ENCODE measurements at regions not wholly inside any gene's neighbourhood (a gene's known extent, or its start where the extent isn't known, plus 50 kb on each side); places are given as distances from the start of the nearest gene placed in this dataset.

DNA sequence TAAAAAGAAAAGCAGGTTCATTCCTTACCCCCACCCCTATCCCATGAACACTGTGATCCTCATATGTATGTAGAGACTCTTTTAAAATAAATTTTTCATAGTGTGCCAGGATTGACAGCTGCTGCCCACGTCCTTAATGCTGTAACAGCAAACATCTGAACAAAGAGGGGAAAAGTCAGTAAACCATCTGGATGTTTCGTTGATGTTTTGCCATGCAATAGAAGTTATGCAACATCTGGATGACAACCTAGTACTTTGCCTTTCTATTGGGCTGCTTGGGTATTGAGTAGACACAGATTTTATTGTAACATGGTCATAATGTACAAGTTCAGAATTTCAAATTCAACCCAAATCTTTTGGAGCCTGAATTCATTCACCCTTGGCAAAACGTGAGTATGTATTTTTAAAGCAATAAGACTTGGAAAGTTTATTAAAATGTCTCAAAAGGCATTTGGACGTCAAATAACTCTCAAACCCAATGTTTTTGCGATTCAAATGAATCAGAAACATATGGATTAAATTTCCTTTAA is 500.3 kb downstream of the DHX35 start:
- no peak overlapping the region for H3K27ac ChIP-seq (ENCODE audit: insufficient read depth, low read depth, low read length)
- H3K27me3 ChIP-seq (ENCODE audit: control insufficient read depth in 2 of 2, insufficient read depth in 2 of 2, low read length in 2 of 2): no peaks in the 10 kb centered on the region
- no peaks in the 10 kb centered on the region for H4K20me1 ChIP-seq (replicated peaks; ENCODE audit: control insufficient read depth, extremely low read depth, insufficient read depth, low read length)
- dilution Hi-C loops (cut with MboI; ENCODE audit: extremely low pct_ligation_motif_present, low sequenced_read_pairs): no loop called here
- no peaks in the 10 kb centered on the region for H3K9me3 ChIP-seq (replicated peaks; ENCODE audit: control insufficient read depth, insufficient read depth, low read length)
- H3K4me2 ChIP-seq (ENCODE audit: insufficient read depth, low read length): no peak overlapping the region
- ChIA-PET POLR2A (no interaction called here), CTCF (no interaction called here)
- DNase-seq (ENCODE audit: low read depth, low spot score): no peak
- no TSS peak for BruUV-seq (replicated peaks)
- intact Hi-C loops (cut with micrococcal nuclease): no loop called here
- H3K79me2 ChIP-seq (ENCODE audit: control insufficient read depth, insufficient read depth, low read length): no peaks in the 10 kb centered on the region
- no peak for FAIRE-seq
- H3K4me3 ChIP-seq (replicated peaks in 1 of 3; ENCODE audit: insufficient read depth in 1 of 3, low read depth in 1 of 3, low read length in 3 of 3): no peak overlapping the region
- no peaks in the 10 kb centered on the region for H3K9me1 ChIP-seq (replicated peaks; ENCODE audit: control insufficient read depth, extremely low read depth, insufficient read depth, low read length)
- H2AFZ ChIP-seq (ENCODE audit: low read depth, low read length): no peak overlapping the region
- H3K9ac ChIP-seq (replicated peaks; ENCODE audit: extremely low read depth, insufficient read depth, low read length): no peak overlapping the region
- H3K4me1 ChIP-seq (ENCODE audit: control insufficient read depth, extremely low read depth, insufficient read depth, low read length): no peaks in the 10 kb centered on the region
- no peak for TF ChIP-seq GATA2 (IDR thresholded peaks at IDR 0.05; ENCODE audit: insufficient read depth, insufficient read length, low read depth, low read length)
- TF ChIP-seq MYC (IDR thresholded peaks at IDR 0.05; ENCODE audit: low read depth, low read length): no peak
- no peak for TF ChIP-seq POLR2AphosphoS5 (IDR thresholded peaks at IDR 0.05; ENCODE audit: insufficient read depth, low read depth, low read length)
- no peak for TF ChIP-seq FOS (IDR thresholded peaks at IDR 0.05; ENCODE audit: borderline replicate concordance, insufficient read depth, low read length)
- no peaks in the 10 kb centered on the region for H3K36me3 ChIP-seq (ENCODE audit: control insufficient read depth in 2 of 2, extremely low read depth in 1 of 2, insufficient read depth in 2 of 2, low read length in 2 of 2)

DNA sequence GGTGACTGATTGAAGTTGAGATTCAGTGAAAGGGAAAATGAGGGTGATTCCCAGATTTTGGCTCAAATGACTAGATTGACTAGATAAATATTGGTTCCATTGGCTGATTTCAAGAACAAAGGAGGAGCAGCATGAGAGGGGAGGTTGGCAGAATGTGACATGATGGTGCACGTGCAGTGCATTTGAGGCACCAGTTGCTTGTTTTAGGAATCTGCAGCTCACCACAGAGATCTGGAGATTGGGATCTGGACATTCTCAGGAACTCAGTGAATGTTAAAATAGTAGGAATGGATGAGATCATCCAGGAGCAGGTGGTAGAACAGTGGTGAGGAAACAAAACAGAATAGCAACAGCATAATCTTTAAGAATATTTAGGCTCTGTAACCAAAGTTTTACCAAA is 496.3 kb downstream of the DHX35 start:
- H4K20me1 ChIP-seq (replicated peaks; ENCODE audit: control insufficient read depth, extremely low read depth, insufficient read depth, low read length): no peaks in the 10 kb centered on the region
- H3K79me2 ChIP-seq (ENCODE audit: control insufficient read depth, insufficient read depth, low read length): no peaks in the 10 kb centered on the region
- FAIRE-seq: no peak
- CTCF ChIA-PET: no interaction called here
- dilution Hi-C loops (cut with MboI; ENCODE audit: extremely low pct_ligation_motif_present, low sequenced_read_pairs): no loop called here
- BruUV-seq (replicated peaks): no TSS peak
- H3K27me3 ChIP-seq (ENCODE audit: control insufficient read depth in 2 of 2, insufficient read depth in 2 of 2, low read length in 2 of 2): no peaks in the 10 kb centered on the region
- H3K4me3 ChIP-seq (replicated peaks in 1 of 3; ENCODE audit: insufficient read depth in 1 of 3, low read depth in 1 of 3, low read length in 3 of 3): no peak overlapping the region
- no peak overlapping the region for H3K9ac ChIP-seq (replicated peaks; ENCODE audit: extremely low read depth, insufficient read depth, low read length)
- H3K4me2 ChIP-seq (ENCODE audit: insufficient read depth, low read length): no peak overlapping the region
- H3K9me1 ChIP-seq (replicated peaks; ENCODE audit: control insufficient read depth, extremely low read depth, insufficient read depth, low read length): no peaks in the 10 kb centered on the region
- H2AFZ ChIP-seq (ENCODE audit: low read depth, low read length): no peak overlapping the region
- TF ChIP-seq MYC (IDR thresholded peaks at IDR 0.05; ENCODE audit: low read depth, low read length) (no peak), GATA2 (IDR thresholded peaks at IDR 0.05; ENCODE audit: insufficient read depth, insufficient read length, low read depth, low read length) (no peak), POLR2AphosphoS5 (IDR thresholded peaks at IDR 0.05; ENCODE audit: insufficient read depth, low read depth, low read length) (no peak), FOS (IDR thresholded peaks at IDR 0.05; ENCODE audit: borderline replicate concordance, insufficient read depth, low read length) (no peak), JUN (IDR thresholded peaks at IDR 0.05; ENCODE audit: borderline replicate concordance, insufficient read depth, insufficient read length, low read depth) (no peak), EZH2 (IDR thresholded peaks at IDR 0.05; ENCODE audit: borderline replicate concordance, low read depth, low read length, severe bottlenecking) (no peak), POLR2A (IDR thresholded peaks at IDR 0.05; ENCODE audit: low read depth, low read length) (no peak)
- TF ChIP-seq, protein P1, sequence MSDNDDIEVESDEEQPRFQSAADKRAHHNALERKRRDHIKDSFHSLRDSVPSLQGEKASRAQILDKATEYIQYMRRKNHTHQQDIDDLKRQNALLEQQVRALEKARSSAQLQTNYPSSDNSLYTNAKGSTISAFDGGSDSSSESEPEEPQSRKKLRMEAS (IDR thresholded peaks at IDR 0.05; ENCODE audit: insufficient read depth, insufficient read length): no peak
- TF ChIP-seq, protein P2, sequence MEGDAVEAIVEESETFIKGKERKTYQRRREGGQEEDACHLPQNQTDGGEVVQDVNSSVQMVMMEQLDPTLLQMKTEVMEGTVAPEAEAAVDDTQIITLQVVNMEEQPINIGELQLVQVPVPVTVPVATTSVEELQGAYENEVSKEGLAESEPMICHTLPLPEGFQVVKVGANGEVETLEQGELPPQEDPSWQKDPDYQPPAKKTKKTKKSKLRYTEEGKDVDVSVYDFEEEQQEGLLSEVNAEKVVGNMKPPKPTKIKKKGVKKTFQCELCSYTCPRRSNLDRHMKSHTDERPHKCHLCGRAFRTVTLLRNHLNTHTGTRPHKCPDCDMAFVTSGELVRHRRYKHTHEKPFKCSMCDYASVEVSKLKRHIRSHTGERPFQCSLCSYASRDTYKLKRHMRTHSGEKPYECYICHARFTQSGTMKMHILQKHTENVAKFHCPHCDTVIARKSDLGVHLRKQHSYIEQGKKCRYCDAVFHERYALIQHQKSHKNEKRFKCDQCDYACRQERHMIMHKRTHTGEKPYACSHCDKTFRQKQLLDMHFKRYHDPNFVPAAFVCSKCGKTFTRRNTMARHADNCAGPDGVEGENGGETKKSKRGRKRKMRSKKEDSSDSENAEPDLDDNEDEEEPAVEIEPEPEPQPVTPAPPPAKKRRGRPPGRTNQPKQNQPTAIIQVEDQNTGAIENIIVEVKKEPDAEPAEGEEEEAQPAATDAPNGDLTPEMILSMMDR (IDR thresholded peaks at IDR 0.05; ENCODE audit: extremely low read depth in 1 of 2, insufficient read depth in 1 of 2, low read depth in 1 of 2, low read length in 2 of 2): no peak
- no peak overlapping the region for H3K27ac ChIP-seq (ENCODE audit: insufficient read depth, low read depth, low read length)
- H3K9me3 ChIP-seq (replicated peaks; ENCODE audit: control insufficient read depth, insufficient read depth, low read length): no peaks in the 10 kb centered on the region
- POLR2A ChIA-PET: no interaction called here
- H3K36me3 ChIP-seq (ENCODE audit: control insufficient read depth in 2 of 2, extremely low read depth in 1 of 2, insufficient read depth in 2 of 2, low read length in 2 of 2): no peaks in the 10 kb centered on the region
- H3K4me1 ChIP-seq (ENCODE audit: control insufficient read depth, extremely low read depth, insufficient read depth, low read length): no peaks in the 10 kb centered on the region
- intact Hi-C loops (cut with micrococcal nuclease): no loop called here
- no peak for DNase-seq (ENCODE audit: low read depth, low spot score)
